Transverse colon (tissue), 4 donors: ENCODE measurements at regions not wholly inside any gene's neighbourhood (a gene's known extent, or its start where the extent isn't known, plus 50 kb on each side); places are given as distances from the start of the nearest gene placed in this dataset.

Experiments
- EP300 ChIP-seq: sonication (generic); formaldehyde crosslinking; IDR thresholded peaks from one replicate; pipeline ENCODE4 v1.6.1; 2017; ENCODE audit warnings: antibody characterized with exemption, low read depth
- POLR2A ChIP-seq: fragments of 450-650 bp; IDR thresholded peaks from one replicate; pipeline ENCODE4 v1.6.1; 2016; ENCODE audit warnings: antibody characterized with exemption, mild to moderate bottlenecking, moderate library complexity
- POLR2AphosphoS5 ChIP-seq, 3 donors: sonication (generic); formaldehyde crosslinking; IDR thresholded peaks; one replicate each; pipeline ENCODE4 v1.6.1; 2016; ENCODE audit warnings: antibody characterized with exemption in 3 of 3
- TF ChIP-seq, protein P1 (sequence below), 5 experiments: fragments of 200-600 bp in 3 of 5; fragments of 450-650 bp in 2 of 5; sonication (generic) in 3 of 5; IDR thresholded peaks; 1 replicate in 2 of 5; 2 replicates in 3 of 5; pipeline ENCODE4 v1.5.1; 2016 to 2017; ENCODE audit warnings: antibody characterized with exemption in 5 of 5, inconsistent platforms in 3 of 5, mild to moderate bottlenecking in 2 of 5, moderate library complexity in 1 of 5

DNA sequence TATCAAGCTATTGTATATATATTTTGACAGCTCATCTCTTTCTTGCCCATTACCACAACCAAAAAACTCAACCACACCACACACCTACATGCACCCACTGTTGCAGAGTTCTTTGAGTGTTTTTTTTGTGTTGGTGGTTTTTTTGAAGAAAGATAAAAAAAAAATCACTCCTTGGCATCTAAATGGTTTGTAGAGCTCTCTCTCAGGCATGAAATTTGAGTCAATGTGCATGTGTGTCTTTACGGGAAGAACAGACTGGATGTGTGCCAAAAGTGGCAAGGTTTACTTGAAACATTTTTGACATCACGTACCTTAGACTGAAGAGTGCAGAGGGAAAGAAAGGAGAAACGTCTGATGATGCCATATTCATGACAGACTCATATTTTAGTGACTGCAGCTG, 154.2 kb downstream of the FHIP1A start:
- TF ChIP-seq, protein P1, sequence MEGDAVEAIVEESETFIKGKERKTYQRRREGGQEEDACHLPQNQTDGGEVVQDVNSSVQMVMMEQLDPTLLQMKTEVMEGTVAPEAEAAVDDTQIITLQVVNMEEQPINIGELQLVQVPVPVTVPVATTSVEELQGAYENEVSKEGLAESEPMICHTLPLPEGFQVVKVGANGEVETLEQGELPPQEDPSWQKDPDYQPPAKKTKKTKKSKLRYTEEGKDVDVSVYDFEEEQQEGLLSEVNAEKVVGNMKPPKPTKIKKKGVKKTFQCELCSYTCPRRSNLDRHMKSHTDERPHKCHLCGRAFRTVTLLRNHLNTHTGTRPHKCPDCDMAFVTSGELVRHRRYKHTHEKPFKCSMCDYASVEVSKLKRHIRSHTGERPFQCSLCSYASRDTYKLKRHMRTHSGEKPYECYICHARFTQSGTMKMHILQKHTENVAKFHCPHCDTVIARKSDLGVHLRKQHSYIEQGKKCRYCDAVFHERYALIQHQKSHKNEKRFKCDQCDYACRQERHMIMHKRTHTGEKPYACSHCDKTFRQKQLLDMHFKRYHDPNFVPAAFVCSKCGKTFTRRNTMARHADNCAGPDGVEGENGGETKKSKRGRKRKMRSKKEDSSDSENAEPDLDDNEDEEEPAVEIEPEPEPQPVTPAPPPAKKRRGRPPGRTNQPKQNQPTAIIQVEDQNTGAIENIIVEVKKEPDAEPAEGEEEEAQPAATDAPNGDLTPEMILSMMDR (IDR thresholded peaks at IDR 0.05): no peak
- TF ChIP-seq POLR2AphosphoS5 (IDR thresholded peaks at IDR 0.05) (no peak), EP300 (no peak), POLR2A (no peak)
